Superior temporal gyrus (tissue), 1 donor: ENCODE measurements at regions not wholly inside any gene's neighbourhood (a gene's known extent, or its start where the extent isn't known, plus 50 kb on each side); places are given as distances from the start of the nearest gene placed in this dataset.
"Not testable (repeated sequence)": the region's sequence is repeated elsewhere in the genome, so short reads cannot be mapped to it uniquely, and the experiment has no call there.

Source experiments
- DNase-seq: peaks from one replicate; pipeline ENCODE4 v3.0.0-alpha.2; 2016; ENCODE audit errors: extremely low spot score

DNA sequence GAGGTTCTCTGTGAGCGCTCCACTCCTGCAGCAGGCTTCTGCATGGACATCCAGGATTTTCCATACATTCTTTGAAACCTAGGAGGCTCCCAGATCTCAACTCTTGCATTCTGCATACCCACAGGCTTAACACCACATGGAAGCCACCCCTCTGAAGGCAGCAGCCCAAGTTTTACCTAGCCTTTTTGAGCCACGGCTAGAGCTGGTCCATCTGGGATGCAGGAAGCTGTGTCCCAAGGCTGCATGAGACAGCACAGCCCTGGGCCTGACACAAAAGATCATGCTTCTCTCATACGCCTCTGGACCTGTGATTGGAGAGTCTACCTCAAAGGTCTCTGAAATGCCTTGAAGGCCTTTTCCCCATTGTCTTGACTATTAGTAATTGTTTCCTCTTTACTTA lies 53.6 kb upstream of the RPRM start:
- no peak for DNase-seq

DNA sequence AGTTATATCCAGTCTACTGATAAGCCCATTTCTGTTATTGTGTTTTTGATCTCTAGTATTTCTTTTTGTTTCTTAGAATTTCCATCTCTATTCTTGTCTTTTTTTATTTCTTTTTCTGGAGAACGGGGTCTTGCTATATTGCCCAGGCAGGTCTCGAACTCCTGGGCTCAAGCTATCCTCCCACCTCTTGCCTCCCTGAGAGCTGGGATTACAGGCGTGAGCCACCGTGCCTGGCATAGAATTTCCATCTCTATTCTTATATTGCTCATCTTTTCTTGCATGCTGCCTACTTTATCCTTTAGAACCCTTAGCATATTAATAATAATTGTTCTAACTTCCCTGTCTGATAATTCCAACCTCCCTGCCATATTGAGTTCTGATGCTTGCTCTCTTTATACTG lies 55.2 kb upstream of the RPRM start:
- not testable (repeated sequence) for DNase-seq

DNA sequence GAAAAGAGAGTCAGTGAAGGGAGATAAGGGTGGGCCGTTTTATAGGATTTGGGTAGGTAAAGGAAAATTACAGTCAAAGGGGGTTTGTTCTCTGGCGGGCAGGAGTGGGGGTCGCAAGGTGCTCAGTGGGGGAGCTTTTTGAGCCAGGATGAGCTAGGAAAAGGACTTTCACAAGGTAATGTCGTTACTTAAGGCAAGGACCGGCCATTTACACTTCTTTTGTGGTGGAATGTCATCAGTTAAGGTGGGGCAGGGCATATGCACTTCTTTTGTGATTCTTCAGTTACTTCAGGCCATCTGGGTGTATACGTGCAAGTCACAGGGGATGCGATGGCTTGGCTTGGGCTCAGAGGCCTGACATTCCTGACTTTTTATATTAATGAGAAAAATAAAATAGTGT lies 56.0 kb upstream of the RPRM start:
- DNase-seq, result not testable (repeated sequence)

DNA sequence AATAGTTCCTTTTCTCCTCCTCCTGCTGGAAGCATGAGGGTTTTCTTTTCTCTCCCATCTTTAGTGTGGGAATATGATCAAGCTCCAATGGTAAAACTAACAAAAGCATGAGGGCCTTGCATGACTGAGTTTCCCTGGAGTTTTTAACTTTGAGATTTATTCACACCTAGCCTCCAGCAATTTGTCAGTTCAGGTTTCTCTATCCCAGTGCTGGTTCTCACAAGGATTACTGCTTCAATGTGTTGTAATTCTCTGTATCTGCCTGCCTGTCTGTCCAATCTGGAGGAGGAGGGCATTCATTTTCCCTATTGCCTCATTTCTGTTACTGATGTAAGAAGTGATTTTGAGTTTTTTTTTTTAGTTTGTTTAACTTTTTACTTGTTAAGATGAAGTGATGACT lies 57.6 kb upstream of the RPRM start:
- no peak for DNase-seq

DNA sequence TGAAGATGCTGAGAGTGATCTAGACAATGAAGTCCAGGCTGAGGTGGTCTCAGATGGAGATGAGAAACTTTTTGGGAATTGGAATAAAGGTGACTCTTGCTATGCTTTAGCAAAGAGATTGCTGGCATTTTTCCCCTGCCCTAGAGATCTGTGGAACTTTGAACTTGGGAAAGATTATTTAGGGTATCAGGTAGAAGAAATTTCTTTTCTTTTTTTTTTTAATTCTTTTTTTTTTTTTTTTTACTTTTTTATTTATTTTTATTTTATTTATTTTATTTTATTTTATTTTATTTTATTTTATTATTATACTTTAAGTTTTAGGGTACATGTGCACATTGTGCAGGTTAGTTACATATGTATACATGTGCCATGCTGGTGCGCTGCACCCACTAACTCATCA lies 59.5 kb upstream of the RPRM start:
- DNase-seq, result not testable (repeated sequence)

DNA sequence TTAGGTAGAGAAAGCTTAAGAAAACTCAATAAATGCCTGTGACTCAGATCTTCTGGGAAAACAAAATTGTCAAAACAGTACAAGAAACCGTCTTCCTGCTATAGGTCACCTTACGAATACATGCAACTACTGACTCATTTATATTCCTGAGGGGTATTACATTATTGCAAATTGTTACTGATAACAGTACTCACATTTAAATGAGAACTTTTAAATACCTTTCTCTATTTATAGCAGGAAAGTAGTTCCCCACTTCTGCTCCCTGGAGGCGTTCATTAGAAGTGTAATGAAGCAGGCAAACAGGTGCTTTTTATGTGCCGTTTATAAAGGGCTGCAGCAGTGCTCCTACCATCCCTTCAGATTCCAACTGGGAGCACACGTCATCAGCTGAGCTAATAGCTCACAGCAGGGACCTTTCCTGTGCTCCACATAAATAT lies 65.1 kb upstream of the RPRM start:
- no peak for DNase-seq

DNA sequence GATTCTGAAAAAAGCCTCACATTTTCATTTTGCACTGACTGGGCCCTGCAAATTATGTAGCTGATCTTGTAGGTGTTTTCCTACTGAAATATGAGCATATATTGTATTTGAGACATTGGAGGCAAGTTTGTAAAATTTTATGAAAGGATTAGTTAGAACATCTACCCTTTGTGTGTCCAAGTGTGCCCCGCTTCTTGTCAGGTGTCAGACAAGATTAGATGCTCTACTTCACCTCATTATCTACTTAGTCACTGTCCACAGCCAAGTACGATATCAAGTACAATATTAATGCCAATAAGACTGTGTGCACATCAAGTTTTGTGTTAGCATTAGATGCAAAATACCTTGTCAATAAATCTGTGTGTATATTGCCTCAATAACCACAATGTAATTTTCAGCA lies 67.8 kb upstream of the RPRM start:
- DNase-seq, result no peak

DNA sequence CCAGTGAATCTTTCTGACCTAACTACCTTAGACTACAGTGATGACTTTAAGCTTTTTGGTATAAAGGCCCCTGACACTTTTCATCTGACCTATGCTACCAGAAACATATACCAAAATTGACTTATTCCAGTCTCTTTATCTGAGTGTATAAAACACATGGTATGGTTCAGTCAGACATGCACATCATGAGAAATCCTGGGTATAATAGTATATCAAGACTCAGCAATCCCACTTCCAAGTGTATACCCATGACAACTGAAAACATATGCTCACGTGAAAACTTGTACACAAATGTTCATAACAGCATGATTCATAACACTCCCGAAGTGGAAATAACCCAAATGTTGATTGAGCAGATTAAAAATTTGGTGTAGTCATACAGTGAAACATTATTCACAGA lies 70.0 kb upstream of the RPRM start:
- no peak for DNase-seq

DNA sequence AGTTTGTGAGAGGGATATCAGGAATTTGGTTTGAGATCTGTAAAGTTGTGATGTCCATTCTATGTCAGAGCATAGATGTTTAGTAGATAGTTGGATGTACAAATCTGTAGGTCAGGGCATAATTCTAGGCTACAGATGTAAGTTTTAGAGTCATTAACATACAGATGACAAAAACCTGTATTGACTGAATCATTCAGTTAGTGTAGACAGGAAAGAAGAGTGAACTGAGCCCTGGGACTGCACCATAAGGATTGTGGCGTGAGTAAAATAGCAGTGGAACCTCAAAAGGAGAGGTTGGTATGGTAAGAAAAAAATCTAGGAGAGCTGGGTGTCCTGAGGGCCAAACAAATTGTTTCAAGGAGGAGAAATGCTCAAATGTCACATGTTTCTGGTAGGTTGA lies 73.1 kb upstream of the RPRM start:
- DNase-seq, result no peak

DNA sequence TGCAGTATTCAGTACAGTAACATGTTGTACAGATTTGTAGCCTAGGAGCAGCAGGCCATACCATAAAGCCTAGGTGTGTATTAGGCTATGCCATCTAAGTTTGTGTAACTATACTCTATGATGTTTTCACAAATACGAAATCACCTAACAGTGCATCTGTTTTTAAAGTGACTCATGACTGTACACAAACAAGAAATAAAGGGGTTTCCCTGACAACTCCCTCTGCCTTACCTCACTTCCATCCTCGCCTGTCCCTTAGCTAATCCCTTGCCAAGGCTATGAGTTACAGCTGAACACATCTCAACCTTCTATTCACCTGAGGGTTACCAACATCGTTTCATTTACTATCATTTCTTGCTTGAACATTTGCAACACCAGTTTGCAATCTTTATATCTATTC lies 78.6 kb upstream of the RPRM start:
- no peak for DNase-seq

DNA sequence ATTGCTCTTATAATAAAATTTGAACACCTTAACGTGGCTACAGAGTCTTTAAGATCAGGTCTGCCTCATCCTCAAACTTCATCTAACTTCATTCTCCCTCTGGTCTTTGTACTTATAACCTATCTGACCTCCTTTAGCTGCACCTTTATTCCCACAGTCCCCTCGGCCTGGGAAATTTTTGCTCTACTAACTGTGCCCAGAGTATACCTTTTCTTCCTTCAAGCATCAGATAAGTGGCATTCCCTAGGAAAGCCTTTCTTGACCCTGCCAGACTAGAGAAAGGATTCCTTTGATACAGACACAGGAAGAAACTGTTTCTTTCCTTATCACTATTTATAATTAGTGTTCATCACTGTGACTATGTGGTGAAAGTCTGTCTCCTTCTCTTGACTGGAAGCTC lies 79.2 kb upstream of the RPRM start:
- no peak for DNase-seq

DNA sequence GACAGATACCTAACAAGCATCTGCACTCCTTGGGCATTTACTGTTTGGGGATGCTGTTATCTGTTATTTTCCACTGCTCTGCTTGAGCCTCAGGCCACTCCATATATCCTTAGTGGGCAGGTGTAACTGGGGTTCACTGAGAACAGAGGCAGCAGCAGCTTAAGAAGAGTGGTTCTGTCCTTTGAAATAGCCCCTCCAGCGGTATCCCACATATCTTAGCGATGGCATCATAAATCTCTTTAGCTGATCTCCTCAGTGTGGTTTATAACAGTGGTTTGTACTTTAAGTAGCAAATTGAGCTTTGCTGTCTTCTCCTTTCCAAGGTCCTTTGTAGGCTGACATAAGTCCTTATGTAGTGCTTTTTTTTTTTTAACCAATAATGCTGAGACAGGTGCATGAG lies 79.7 kb upstream of the RPRM start:
- DNase-seq, result no peak

DNA sequence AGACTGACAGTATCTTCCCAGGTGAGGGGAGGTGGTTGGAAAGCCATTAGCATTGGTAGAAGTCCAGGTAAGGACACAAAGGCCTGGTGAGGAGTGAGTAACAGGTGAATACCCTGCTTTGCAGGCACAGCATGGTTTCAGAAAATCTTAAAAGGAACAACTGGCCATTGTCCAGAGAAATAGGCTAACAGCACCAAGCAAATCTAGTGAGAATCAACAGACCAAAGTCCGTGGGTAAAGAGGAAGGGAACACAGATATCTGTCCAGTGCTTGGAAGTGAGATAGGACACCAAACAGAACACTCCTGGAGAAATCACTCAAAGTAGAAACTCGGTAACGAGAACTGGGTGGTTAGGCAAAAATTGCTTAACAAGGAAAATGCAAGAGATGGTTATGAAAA lies 88.8 kb upstream of the RPRM start:
- no peak for DNase-seq

DNA sequence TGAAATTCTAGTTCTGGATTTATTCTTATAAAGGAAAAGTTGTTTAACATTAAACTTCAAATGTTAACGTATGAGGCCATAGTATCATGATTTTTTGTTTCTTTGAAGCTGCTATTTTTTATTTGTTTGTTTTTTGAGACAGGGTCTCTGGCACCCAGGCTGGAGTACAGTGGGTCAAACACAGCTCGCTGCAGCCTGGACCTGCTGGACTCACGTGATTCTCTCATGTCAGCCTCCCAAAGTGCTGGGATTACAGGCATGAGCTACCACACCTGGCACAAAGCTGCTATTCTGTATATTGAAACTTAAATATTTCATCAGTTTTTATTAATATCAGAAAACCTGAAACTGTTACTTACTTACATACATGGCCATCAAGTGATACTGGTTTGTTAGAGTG lies 89.5 kb upstream of the RPRM start:
- DNase-seq, result no peak

DNA sequence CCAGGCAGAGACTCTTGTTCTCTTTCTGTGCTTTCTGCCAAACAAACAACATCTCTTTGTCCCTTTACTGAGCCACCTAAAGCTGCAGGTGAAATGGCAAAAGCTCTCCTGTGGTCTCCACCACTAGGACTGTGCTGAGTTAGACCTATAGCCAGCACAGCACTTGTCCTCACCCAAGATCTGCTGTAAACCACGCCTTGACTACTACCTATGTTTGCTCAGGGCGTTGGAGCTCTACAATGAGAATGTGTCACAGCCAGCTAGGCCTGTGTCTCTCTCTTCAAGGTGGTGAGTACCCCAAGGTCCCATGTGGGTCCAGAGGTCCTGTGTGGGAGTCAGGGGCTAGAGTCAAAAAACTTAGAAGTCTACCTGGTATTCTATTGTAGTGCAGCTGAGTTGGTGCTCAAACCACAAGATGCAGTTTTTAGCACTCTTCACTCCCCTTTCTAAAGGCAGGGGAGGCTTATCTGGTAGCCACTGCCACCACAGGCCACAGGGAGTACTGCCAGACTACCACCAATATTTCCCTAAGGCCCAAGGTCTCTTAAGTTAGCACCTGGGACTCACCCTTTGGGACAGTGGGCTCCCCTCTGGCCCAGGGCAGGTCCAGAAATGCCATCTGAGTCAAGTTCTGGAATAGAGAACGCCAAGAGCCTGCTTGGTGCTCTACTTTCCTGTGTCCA lies 96.8 kb upstream of the RPRM start:
- no peak for DNase-seq

DNA sequence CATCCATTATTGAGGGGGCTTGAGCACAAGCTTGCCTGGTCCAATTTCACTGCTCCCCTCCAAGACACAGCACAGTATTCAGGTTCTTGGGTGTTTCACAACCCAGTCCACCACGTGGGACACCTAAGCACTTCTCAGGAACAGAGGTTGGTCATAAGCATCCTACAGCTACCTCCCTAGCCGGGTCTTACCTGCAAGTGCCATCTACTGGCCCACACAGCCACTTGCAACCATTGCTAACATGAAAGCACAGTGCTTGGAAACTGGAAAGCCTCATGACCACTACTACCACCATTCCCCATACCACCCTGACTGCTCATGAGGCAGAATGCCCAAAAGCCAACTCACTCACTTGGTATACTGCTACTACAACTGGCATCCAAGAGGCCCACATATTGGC lies 105.7 kb upstream of the RPRM start:
- DNase-seq, result no peak

DNA sequence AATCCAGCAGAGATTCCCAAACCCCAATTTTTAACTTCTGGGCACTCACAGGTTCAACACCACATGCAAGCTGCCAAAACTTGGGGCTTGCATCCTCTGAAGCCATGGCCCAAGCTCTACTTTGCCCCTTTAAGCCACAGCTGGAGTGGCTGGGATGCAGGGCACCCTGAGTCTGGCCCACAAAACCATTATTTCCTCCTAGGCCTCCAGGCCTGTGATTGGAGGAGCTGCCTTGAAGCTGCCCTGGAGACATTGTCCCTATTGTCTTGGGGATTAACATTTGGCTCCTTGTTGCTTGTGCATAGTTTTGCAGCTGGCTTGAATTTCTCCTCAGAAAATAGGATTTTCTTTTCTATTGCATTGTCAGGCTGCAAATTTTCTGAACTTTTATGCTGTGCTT lies 109.8 kb upstream of the RPRM start:
- DNase-seq, result no peak

DNA sequence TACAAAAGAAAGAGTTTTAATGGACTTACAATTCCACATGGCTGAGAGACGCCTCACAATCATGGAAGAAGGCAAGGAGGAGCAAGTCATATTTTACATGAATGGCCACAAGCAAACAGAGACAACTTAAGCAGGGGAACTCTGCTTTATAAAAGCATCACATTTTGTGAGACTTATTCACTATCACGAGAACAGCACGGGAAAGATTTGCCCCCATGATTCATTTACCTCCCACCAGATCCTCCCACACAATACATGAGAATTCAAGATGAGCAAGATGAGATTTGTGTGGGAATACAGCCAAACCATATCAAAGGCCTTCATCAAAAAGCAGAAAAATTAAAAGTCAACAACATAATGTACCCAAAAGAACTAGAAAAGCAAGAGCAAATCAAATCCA lies 111.0 kb upstream of the RPRM start:
- no peak for DNase-seq

DNA sequence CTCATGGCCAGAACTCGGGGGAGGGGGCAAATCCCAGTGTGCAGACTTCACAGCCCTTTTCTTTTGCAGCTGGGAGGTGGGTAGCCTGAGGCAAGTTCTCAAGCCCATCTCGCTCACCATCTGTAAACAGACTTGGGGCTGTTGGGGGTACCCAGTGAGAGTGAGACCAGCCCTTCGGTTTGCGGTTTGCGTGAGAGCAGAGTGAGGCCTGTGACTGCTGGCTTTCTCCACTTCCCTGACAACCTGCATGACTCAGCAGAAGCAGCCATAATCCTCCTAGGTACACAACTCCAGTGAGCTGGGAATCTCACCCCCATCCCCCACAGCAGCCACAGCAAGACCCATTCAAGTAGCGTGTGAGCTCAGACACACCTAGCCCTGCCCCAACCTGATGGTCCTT lies 114.5 kb upstream of the RPRM start:
- not testable (repeated sequence) for DNase-seq

DNA sequence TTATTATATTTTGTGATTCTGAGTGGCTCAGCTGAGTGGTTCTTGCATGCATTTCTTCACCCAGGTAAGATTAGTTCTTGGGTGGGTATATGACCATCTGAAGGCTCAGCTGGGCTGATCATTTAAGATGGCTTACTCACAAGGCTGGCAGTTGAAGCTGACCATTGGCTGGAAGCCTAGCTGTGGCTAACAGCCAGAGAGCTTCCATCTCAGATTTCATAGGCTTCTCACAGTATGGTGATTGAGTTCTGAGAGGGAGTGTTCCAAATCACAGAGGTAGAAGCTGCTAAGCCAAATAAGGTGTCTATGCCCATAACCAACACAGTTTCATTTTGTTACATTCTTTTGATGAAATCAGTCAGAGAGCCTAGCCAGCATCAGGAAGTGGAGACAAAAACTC lies 117.4 kb upstream of the RPRM start:
- DNase-seq, result no peak

DNA sequence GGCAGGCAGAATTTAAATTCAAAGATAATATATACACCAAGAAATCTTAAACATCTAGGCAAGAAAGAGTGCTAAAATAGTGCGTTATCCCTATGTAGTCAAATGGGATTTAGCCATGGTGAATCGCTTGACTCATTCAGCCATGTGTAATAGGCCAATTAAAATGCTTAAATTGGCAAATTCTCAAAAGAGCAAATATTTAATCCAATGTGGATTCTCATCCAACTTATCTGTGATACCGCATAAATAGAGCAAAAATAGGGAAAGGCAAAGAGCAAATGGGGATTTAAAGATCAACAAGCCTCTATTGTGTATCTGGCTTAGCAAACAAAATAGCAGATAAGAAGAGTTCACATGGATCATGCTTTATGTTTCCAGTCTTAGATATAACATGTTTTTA lies 123.2 kb upstream of the RPRM start:
- no peak for DNase-seq

DNA sequence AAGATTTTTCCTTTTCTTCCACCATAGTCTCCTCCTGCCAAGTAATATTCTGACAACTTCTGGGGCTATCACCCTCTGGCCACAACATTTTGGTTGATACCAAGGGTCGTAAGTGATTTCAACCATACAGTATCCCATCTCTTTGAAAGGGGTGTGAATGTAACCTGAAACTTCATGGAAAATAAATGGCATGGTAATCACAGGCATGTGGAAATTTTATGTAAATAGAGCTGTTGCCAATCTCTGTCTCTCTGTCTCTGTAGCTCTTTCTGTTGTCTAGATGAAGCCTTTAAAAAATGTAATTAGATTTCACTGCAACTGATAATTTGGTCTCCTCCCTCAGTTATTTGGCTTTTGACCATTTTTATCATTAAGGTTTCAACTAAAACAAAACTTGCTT lies 125.6 kb upstream of the RPRM start:
- DNase-seq, result no peak

DNA sequence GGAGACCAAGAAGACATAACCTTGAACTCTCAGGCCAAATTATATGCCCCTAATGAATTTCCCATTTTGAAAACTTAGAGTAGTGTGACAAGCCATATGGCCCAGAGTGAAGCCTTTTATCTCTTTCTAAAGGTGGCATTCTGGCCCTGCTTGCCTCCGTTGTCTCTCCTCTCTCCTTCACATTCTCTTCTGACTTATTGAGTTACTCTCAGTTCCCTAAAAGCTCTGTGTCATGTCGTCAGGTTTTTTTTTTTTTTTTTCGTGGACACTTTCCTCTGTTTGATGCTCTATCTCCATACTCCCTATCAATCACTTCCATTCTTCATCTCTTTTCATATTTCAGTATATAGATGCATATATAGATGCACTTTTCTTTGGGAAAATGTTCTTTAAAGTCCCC lies 128.1 kb upstream of the RPRM start:
- no peak for DNase-seq

DNA sequence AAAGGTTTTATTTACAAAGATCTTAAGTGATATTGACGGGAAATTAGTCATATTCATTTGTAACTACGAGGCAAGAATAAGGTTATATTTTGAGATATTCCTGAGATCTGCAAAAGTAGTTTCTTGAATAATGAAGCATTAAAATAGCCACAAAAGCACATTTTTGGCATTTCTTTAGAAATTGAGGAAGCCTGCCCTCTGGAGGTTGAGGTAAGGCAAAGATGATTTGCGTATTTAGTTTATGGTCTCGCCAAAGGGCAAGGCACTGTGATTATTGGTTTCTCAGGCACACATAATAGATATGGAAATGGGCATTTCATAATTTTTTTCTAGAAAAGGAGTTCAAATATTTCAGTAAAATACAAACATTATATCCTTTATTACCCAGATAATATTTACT lies 143.7 kb upstream of the RPRM start:
- DNase-seq, result no peak

DNA sequence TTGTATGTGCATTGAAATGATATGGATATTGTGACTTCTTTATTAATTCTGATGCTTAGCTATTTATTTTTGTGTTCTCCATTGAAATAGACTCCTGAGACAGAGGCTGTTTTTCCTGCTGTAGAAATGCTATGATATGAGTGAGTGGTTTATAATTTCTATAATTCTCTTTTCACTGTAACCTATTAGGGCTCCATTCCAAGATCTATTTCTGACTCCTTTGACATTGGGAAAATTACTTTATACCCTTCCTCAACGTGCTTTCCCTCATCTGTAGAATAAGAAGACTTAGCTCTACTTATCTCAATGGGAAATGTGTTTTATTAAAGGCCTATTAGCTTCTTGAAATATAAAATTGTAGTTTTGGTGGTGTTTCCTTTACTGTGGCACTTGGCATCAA lies 144.5 kb upstream of the RPRM start:
- no peak for DNase-seq
